ENCODE measurements at regions not wholly inside any gene's neighbourhood (a gene's known extent, or its start where the extent isn't known, plus 50 kb on each side); places are given as distances from the start of the nearest gene placed in this dataset.
A peak's percentile ranks its signal among the peaks of the same experiment; 100 is the strongest.
"Not testable (repeated sequence)": the region's sequence is repeated elsewhere in the genome, so short reads cannot be mapped to it uniquely, and the experiment has no call there.

DNA sequence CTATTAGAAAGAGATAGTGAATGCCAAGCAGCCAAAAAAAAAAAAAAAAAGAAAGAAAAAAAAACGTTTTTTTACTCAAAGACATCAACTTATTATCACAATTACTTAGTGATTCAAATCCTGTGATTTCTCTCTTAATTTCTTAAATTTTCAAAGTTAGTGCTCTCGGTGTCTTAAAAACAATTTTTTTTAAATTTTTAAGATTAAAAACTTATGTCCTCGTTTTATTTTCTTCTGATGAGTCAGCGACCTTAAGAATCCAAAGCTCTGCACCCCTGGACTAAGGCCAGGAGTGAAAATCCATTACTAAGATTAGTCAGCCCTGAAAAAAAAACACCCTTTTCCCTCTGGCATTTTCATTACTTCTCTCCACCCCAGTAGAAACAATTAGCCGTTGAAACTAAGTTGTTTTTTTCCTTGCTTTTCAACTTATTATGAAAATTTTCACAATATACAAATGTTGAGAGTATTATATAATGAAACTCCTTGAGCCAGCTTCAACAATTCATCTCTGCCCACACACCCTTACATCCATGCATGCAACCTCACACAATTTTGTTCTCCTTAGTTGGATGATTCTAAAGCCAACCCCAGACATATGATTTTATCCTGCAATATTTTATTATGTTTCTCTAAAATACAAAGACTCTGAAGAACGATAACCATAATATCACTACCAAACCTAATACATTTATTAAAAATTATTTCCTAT lies 85.6 kb upstream of the CARMIL1 start:
- no peak for DNase-seq
- in situ Hi-C loops (cut with MboI; ENCODE audit: low pct_unique_long_range_greater_than_20kb, low sequenced_read_pairs), result no loop called here

DNA sequence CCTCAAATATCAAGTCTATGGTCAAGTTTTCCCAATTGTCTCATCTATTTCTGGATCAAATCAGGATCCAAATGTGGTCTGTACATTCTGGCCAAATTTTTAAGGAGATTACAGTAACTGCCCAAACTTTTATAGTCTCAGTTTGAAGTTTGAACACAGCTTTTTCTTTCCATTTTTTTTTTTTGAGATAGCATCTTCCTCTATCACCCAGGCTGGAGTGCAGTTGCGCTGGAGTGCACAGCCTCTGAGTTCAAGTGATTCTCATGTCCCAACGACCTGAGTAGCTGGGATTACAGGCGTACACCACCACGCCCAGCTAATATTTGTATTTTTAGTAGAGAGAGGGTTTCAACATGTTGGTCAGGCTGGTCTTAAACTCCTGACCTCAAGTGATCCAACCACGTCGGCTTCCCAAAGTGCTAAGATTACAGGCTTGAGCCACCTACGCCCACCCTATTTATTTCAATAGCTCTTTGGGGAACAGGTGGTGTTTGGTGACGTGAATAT lies 84.9 kb upstream of the CARMIL1 start:
- DNase-seq, result no peak
- in situ Hi-C loops (cut with MboI; ENCODE audit: low pct_unique_long_range_greater_than_20kb, low sequenced_read_pairs), result no loop called here

DNA sequence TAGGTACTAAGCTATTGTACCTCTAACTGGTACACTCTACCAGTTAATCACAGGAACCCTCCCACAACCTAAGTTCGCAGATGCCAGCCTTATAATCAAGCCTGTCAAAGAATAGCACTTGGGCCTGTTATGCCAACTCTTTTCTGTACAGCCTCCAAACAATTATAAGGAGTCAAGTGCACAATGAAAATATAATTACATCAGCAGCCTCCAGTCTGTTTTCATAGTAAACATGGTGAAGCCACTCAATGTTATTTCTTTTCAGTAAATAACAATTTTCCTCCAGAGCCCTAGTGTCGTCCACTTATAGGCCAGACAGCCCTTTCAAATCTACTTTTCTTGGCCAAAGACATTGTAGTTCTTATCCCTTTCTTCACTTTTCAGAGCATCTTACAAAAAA lies 82.7 kb upstream of the CARMIL1 start:
- DNase-seq, result no peak
- in situ Hi-C loops (cut with MboI; ENCODE audit: low pct_unique_long_range_greater_than_20kb, low sequenced_read_pairs), result no loop called here

DNA sequence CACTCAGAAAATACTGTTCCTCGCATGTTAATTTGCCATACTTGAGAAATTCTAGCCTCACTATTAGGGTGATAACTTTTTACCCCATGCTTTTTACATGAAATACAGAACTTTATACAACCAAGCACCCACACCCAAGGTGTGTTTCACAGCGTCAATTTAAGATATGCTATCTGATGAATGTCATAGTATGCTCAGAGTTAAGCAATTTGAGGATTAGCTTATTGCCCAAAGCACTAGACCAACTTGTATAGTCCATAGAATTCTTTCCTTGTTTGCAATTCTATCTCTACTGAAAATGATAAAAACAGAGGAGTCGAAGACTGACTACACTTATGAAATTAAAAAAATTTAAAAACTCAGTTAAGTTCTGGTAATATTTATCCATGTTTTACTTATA lies 82.1 kb upstream of the CARMIL1 start:
- in situ Hi-C loops (cut with MboI; ENCODE audit: low pct_unique_long_range_greater_than_20kb, low sequenced_read_pairs), result no loop called here

DNA sequence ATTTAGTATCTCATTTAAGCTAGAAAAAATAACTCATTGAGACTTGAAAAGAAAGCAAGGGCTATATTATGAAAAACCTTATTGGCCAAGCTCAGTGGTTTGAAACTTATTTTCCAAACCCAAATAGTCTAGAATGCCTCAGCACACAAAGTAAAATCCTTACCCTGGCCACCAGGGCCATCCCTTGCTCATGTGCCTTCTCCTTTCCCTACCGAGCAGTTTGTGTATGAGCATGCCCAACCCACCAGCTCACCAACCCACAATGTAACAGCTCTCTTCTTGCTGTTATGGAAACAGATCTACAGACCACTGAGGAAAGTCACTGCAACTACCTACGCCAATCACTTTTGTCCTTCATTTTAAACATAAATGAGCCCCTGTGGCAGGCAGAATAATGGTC lies 79.6 kb upstream of the CARMIL1 start:
- DNase-seq, result no peak
- in situ Hi-C loops (cut with MboI; ENCODE audit: low pct_unique_long_range_greater_than_20kb, low sequenced_read_pairs), result no loop called here

More for the DNA sequence above, 82.1 kb upstream of the CARMIL1 start:
- no peak for DNase-seq

DNA sequence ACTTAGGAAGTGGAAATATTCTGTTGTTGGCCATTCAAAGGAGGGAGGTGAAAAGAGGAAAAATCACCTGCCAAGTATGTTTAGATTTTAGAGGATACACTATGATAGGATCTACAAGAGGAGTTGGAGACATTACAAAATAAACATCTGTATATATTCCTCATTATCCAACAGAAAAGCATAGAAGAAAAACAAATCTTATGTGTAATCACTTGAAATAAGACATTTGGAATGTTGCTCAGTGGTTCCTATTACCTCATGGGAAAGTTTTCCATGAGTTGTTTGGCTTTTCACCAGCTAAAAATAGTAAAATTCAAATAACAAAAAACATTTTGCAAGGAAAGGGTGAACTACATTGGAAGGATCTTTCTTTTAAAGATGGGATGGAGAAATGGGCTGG lies 76.7 kb upstream of the CARMIL1 start:
- no peak for DNase-seq
- in situ Hi-C loops (cut with MboI; ENCODE audit: low pct_unique_long_range_greater_than_20kb, low sequenced_read_pairs), result no loop called here

DNA sequence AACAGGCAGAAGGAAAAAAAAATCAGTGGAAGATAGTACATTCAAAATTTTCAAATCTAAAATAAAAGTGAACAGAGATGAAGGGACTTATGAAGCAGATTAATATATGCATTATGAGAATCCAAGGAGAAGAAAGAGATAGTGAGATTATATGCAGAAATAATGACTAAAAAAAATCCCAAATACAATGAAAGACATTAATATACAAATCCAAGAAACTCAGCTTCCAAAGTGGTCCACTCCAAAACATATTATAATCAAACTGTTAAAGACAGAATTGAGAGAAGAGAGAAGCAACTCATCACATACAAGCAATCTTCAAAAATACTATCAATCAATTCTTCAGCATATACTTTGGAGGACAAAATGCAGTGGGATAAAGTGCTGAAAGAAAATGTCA lies 73.5 kb upstream of the CARMIL1 start:
- no peak for DNase-seq
- in situ Hi-C loops (cut with MboI; ENCODE audit: low pct_unique_long_range_greater_than_20kb, low sequenced_read_pairs), result no loop called here

DNA sequence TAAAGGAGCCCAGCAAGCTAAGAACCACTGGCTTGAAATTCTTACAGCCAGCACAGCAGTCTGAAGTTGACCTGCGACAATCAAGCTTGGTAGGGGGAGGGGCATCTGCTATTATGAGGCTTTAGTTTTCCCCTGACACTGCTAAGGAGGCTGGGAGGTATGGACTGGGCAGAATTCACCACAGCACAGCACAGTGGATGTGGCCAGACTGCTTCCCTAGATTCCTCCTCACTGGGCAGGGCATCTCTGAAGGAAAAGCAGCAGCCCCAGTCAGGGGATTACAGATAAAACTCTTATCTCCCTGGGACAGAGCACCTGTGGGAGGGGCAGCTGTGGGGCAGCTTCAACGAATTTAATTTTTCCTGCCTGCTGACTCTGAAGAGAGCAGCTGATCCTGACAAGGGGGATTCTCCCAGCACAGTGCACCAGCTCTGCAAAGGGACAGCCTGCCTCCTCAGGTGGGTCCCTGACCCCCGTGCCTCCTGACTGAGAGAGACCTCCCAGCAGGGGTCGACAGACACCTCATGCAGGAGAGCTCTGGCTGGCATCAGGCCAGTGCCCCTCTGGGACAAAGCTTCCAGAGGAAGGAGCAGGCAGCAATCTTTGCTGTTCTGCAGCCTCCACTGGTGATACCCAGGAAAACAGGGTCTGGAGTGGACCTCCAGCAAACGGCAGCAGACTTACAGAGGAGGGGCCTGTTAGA lies 71.6 kb upstream of the CARMIL1 start:
- not testable (repeated sequence) for DNase-seq

DNA sequence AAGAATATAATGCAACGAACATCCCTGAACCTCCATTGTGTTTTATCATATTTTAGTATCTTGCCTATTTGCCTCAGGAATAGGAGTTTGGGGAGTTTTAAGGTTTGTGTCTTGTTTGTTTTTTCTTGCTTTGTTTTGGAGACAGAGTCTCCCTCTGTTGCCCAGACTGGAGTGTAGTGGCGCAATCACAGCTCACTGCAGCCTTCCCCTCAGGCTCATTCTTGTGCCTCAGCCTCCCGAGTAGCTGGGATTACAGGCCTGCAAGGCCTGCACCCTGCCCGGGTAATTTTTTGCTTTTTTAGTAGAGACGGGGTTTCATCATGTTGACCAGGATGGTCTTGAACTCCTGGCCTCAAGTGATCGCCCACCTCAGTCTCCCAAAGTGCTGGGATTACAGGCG lies 63.3 kb upstream of the CARMIL1 start:
- in situ Hi-C loops (cut with MboI; ENCODE audit: low pct_unique_long_range_greater_than_20kb, low sequenced_read_pairs), result no loop called here
- DNase-seq, result no peak

More for the DNA sequence above, 71.6 kb upstream of the CARMIL1 start:
- in situ Hi-C loops (cut with MboI; ENCODE audit: low pct_unique_long_range_greater_than_20kb, low sequenced_read_pairs), result not testable (repeated sequence)

DNA sequence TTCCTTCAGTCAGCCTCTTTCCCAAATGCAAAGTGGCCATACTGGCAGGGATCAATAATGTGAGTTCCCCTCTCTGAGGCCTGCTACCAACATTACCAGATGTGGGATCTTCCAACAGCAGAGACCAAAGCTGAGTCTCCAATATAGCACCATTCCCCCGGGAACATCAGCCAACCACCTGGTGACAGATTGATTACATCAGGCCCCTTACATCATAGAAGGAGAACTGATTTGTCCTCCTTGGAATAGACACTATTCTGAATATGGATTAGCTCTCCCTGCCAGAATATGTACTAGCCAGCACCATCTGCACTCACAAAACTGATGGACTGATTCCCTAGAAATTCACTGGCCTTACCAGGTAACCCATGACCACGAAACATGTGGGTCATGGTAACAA lies 61.9 kb upstream of the CARMIL1 start:
- in situ Hi-C loops (cut with MboI; ENCODE audit: low pct_unique_long_range_greater_than_20kb, low sequenced_read_pairs), result no loop called here
- DNase-seq, result no peak

DNA sequence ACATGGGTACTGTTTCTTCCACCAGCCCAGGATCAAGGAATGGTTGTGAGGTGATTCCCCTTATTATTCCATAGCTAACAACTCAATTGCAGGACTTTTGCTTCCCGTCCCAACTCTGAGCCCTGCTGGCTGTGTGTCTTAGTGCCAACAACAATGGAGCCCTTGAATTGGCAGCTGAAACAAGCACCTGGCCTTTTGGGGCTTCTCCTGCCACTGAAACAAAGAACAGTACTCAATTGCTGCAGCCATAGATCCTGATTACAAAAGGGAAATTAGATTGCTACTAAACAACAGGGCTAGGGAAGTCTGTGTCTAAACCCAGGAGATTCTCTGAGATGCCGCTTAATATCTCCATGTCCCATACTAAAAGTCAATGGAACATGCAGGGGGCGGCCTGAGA lies 61.3 kb upstream of the CARMIL1 start:
- in situ Hi-C loops (cut with MboI; ENCODE audit: low pct_unique_long_range_greater_than_20kb, low sequenced_read_pairs), result no loop called here

DNA sequence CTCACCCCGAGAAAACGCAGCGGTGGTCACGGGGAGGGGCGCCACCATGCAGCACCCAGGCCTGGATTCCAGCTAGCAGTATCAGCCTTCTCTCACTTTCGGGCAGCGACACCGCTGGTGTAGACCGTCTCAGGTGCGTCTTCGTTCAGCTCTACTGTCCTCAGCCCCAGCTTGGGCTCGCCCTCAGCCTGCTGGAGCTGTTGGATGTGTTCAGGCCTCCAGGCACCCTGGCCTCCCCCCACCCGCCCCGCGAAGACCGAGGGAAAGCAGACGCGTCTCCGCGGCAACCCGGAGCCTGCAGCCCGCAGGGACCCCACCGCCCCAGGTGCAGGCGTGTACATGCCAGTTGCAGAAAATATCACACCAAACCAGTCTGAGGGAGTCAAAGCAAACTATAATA lies 60.8 kb upstream of the CARMIL1 start:
- DNase-seq, result no peak
- in situ Hi-C loops (cut with MboI; ENCODE audit: low pct_unique_long_range_greater_than_20kb, low sequenced_read_pairs), result no loop called here

More for the DNA sequence above, 61.3 kb upstream of the CARMIL1 start:
- DNase-seq, result no peak

DNA sequence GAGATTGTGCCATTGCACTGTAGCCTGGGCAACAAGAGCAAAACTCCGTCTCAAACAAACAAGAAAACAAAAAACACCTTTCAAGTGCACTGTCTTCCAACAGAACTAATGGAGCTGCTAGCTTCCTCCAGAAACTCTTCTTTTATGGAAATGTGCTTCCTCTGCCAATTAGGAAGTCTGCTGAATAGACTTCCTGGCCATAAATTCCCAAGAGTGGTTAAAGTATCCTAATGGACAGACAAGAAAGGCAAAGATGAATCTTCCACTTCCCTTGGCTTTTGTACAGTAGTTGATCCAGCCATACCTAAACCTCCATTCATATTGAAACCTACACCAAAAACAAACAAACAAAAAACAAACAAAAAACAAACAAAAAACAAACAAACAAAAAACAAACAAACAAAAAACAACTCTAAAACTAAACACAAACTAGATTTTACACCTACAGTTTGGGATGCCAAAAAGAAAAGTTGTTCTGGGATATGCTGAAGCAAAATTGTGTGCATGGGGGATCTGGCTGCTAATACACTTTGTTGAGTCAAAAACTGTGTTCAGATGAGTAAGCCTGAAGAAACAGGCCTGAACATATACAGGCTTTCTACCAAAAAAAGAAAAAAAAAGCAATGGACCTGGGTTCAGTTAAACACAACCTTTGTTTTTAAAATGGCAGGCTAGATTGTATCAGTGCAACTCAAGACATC lies 59.8 kb upstream of the CARMIL1 start:
- no peak for DNase-seq
- in situ Hi-C loops (cut with MboI; ENCODE audit: low pct_unique_long_range_greater_than_20kb, low sequenced_read_pairs), result no loop called here

DNA sequence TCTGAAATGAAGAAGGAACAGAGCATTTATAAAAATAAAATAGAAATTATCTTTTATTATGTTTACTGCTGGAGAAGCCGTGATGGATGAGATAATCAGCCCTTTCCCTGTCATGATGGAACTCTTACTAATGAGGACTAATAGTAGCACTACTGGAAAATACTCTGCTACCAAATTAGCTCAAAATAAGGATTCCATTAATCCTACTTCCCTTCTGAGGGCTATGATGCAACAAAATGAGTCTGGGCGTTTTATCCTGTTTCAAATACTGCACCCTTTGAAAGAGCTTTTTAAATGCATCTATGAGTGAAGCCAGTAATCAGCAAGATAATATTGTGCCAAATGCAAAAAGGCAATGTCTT lies 59.3 kb upstream of the CARMIL1 start:
- in situ Hi-C loops (cut with MboI; ENCODE audit: low pct_unique_long_range_greater_than_20kb, low sequenced_read_pairs), result no loop called here

DNA sequence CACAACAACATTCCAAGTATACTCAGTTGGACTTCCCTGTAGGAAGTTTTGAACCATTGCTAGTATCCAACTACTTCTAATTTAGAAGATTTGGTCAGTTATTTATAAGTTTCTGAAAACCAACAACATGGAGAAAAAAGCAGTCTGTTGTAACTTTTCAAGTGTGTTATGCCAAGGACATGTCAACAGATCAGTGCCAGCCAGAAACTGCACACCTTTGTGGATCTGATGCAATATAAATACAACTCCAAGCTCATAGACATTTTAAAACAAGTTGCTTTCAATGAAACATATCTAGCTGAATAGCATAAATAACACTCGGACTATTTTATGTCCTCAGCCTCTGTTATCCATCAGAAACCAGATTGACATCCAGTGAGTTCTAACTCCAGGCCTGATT lies 58.3 kb upstream of the CARMIL1 start:
- in situ Hi-C loops (cut with MboI; ENCODE audit: low pct_unique_long_range_greater_than_20kb, low sequenced_read_pairs), result no loop called here
- DNase-seq, result no peak

More for the DNA sequence above, 59.3 kb upstream of the CARMIL1 start:
- DNase-seq, result no peak

DNA sequence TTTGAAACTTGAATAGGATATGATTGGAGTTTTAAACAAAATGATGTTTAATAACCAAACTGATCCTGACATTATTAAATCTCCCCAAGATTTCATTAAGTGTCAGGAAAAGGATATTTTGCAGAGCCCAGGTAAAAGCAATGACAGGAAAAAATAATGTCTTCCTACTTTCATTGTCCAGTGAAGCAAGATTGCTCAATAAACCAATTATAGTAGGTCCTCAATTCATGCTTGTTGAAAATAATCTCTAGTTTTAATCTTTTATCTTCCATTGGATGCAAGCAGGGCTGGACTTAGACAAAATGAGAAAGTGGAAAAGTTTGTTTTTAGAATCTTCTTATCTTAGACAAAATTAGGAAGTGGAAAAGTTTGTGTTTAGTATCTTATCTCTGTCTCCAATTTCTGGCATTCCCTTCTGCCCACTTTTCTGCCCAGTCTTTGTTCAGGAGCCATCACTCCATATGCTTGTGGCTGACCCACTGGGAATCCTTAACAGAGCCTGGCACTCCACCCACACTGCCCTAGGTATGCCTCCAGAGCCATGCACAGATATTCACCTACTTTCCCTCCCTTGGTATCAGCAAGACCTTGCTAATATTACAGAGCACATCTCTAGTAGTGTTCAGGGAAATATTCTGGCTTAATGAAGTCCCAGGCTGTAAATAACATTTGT lies 57.0 kb upstream of the CARMIL1 start:
- in situ Hi-C loops (cut with MboI; ENCODE audit: low pct_unique_long_range_greater_than_20kb, low sequenced_read_pairs), result no loop called here
- DNase-seq, result no peak

DNA sequence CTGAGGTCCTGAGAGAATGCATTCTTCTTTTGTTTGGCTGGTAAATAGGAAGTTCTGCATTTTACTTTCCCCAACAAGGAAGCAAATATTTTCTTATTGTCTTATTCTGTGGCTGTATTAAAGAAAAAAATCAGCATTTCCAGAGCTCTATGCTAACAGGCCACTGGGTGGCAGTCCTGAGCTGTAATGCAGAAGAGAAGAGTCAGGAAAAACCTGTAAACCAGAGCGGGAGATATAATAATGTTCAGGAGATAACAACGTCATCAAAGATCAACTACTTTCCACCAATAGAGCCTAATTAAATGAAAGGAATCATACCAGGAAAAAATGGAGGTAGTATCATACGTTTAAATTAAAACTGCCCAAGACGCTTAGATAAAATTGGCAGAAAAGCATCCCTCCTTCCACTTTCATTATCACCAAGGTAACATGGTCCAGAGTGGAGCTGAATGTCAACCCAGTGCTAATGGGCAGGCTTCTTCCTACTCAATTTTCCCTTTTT lies 55.6 kb upstream of the CARMIL1 start:
- peak; percentile 77 for DNase-seq
- in situ Hi-C loops (cut with MboI; ENCODE audit: low pct_unique_long_range_greater_than_20kb, low sequenced_read_pairs), result no loop called here

DNA sequence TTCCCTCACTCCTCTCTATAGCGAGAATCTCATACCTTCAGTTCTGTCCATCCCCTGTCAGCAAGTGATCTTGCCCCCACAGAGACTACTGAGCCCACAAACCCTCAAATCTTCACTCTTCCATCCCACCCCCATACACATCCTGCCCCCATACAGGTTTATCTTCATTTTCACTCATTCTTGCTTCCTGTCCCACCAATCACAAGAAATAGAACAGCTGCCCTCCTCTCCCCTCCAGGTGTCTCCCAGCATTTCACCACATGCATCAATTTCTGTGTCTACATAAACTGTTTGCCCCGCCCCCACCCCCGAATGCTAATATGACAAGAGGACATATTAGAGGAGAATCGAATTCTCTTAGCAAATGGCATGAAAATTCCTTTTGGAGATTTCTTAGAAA lies 54.9 kb upstream of the CARMIL1 start:
- in situ Hi-C loops (cut with MboI; ENCODE audit: low pct_unique_long_range_greater_than_20kb, low sequenced_read_pairs), result no loop called here
- DNase-seq, result no peak

DNA sequence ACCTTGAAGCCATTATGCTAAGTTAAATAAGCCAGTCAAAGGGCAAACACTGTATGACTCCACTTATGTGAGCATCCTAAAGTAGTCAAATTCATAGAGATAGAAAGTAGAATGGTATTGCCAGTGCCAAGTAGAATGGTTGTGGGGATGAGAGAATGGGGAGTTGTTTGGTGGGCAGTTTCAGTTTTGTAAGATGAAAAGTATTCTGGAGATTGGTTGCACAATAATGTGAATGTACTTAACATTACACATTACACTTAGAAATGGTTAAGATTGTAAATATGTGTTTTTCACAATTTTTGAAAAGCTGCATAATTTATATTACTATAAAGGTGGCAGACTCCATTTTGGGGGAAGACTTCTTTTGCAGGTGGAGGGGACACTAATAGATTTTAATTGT lies 51.3 kb upstream of the CARMIL1 start:
- DNase-seq, result no peak
- in situ Hi-C loops (cut with MboI; ENCODE audit: low pct_unique_long_range_greater_than_20kb, low sequenced_read_pairs), result no loop called here
